NCI-H1436 (cell line): ENCODE measurements at regions not wholly inside any gene's neighbourhood (a gene's known extent, or its start where the extent isn't known, plus 50 kb on each side); places are given as distances from the start of the nearest gene placed in this dataset.

Experiments
- DNase-seq: peaks from one replicate; lab custom pipeline; 2025; lab: John Stamatoyannopoulos, UW

GRCh38 chr11:111444040-111444439, 65.0 kb upstream of the POU2AF1 start:
- no peak for DNase-seq

- DNase-seq: no peak
Measured at GRCh38 chr11:111443640-111444039, 64.6 kb upstream of the POU2AF1 start.

GRCh38 chr11:111443032-111443431, 64.0 kb upstream of the POU2AF1 start:
- DNase-seq: no peak

- no peak for DNase-seq
Measured at GRCh38 chr11:111441443-111441842, 62.4 kb upstream of the POU2AF1 start.

- DNase-seq: no peak
Measured at GRCh38 chr11:111440416-111441205, 61.5 kb upstream of the POU2AF1 start.

GRCh38 chr11:111439901-111440300, 60.8 kb upstream of the POU2AF1 start:
- no peak for DNase-seq

GRCh38 chr11:111438846-111439520, 59.9 kb upstream of the POU2AF1 start:
- DNase-seq: no peak

GRCh38 chr11:111438168-111438567, 59.1 kb upstream of the POU2AF1 start:
- DNase-seq: no peak

- DNase-seq: peak; percentile 63
Measured at GRCh38 chr11:111435046-111435698, 56.1 kb upstream of the POU2AF1 start.

GRCh38 chr11:111429066-111429506, 50.0 kb upstream of the POU2AF1 start:
- no peak for DNase-seq
